GM21825 (cell line): ENCODE measurements at regions not wholly inside any gene's neighbourhood (a gene's known extent, or its start where the extent isn't known, plus 50 kb on each side); places are given as distances from the start of the nearest gene placed in this dataset.
"Not testable (repeated sequence)": the region's sequence is repeated elsewhere in the genome, so short reads cannot be mapped to it uniquely, and the experiment has no call there.

ENCODE experiments used
- ATAC-seq: cut with Tn5 transposase; IDR thresholded peaks from one replicate; pipeline ENCODE4 v1.9.1; 2021; ENCODE audit warnings: mild to moderate bottlenecking, moderate library complexity; ENCODE audit not compliant: unreplicated experiment

DNA sequence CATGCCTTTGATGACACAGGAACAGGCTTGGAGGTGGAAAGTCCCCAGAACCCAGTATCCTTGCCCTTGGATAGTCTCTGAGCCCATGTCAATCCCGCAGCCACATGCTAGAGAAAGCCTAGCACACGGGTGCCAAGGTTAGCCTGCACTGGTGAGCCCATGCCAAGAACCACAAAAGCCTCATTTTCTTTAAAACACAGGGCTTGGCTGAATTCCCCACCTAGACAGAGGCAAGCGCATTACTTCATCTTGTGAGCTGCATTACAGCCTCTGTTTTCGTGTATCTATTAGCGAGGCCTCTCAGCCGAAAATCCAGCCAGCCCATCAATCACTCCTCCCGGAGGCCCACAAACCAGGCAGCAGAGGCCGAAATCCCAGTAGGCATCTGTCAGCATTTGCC lies 314.9 kb upstream of the AUTS2 start:
- ATAC-seq: no peak

DNA sequence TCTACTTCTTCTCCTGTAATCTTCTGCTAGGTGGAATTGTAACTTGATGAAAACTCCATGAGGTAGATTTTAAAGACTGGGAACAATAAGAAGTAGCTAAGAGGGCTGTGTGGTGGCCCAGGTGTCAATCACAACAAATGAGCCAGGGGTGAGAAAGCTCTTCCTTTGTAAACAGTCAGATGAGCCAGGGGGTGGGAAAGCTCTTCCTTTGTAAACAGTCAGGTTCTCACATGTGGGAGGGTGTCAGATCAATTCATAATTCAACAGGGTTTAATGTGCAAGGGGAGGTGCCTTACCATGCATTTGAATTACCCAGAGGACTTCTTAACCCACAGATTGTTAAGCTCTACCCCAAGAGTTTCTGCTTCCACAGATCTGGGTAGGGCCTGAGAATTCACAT lies 312.4 kb upstream of the AUTS2 start:
- no peak for ATAC-seq

DNA sequence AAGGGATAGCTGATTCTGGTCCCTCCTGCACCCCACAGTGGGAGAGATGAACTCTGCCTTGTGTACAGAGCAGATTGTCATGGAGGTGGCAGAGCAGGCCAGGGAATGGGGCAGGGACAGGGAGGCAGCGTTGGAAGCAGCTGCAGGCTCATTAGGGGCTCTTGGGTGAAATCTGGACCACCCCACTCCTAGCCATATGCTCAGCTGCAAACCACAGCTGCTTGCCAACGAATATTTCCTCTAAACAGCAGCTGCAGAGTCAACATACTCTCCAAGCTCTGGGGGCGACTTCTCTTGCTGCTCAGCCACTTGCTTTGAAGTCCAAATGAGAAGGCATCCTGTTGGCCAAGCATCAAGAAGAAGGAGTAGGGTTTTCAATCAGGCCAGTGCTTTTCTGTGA lies 302.3 kb upstream of the AUTS2 start:
- no peak for ATAC-seq

DNA sequence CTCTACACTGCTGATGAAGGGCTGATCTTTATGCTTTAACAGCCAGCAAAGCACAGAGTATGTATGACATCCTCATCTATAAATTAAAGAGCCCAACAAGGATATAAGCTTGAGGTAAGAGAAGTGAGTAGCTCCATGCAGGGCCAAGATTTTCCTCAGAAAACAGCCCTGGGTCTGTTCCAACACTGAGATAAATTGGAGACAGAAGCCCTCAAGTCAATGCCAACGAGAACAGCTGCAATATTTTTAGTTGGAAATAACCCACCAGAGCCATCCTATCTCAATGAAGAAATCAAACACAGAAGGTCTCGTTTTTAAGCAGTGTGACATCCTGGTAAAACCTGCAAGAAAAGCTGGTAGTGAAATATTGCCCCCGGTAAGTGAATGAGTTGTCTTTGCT lies 297.0 kb upstream of the AUTS2 start:
- no peak for ATAC-seq

- ATAC-seq: no peak
Measured at GRCh38 chr7:69309601-69310000, 288.7 kb upstream of the AUTS2 start.

- ATAC-seq: no peak
Measured at GRCh38 chr7:69311489-69311888, 286.8 kb upstream of the AUTS2 start.

GRCh38 chr7:69313852-69314251 lies 284.4 kb upstream of the AUTS2 start:
- ATAC-seq: not testable (repeated sequence)

DNA sequence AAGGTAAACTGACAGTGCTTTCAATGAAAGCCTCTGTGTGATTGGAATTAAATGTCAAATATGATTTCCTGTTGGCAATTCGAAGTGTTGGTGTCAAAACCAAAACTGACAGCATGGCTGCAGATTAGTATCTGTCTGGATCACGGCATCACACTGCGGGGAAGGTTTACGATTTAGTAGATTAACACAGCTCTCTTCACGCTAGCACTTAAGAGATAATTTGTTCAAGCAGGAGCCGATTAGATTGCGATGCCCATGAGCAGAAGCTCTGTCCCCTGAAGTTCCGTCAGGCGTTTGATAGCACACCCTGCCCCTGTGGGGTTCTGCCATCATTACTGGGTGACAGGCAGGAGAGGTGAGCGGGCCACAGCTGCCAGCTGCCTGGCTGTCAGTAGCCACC lies 279.5 kb upstream of the AUTS2 start:
- no peak for ATAC-seq

GRCh38 chr7:69328516-69328915 lies 269.8 kb upstream of the AUTS2 start:
- no peak for ATAC-seq

DNA sequence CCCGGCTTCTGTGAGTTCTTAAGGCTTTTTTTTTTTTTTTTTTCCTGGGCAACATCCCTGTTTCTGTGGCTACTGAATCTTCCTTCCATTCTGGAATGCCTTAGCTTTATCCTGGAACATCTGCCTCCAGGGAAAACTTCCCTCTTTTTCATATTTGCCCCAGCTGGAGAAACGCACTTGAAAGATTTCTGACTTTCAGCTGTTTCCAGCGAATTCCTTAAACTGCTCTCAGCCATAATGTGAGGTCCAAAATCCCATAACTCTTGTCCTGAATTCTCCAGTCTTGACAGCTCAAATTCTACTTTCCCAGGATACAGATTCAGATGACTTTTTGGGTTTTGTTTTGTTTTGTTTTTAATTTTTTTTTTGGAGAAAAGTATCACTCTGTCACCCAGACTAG lies 263.6 kb upstream of the AUTS2 start:
- no peak for ATAC-seq

DNA sequence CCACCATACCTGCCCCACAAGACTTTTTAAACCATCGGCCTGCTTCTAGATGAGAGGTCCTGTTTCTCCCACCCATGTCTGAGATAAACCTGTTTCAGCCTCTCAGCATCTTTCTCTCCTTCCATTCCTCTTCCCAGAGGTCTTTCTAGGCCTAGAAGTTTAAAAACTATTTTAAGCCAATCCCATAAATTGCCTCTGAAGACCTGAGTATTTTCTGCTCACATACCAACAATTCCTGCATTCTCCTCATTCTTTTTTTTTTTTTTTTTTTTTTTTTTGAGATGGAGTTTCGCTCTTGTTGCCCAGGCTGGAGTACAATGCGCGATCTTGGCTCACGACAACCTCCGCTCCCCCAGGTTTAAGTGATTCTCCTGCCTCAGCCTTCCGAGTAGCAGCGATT lies 262.9 kb upstream of the AUTS2 start:
- ATAC-seq: no peak

DNA sequence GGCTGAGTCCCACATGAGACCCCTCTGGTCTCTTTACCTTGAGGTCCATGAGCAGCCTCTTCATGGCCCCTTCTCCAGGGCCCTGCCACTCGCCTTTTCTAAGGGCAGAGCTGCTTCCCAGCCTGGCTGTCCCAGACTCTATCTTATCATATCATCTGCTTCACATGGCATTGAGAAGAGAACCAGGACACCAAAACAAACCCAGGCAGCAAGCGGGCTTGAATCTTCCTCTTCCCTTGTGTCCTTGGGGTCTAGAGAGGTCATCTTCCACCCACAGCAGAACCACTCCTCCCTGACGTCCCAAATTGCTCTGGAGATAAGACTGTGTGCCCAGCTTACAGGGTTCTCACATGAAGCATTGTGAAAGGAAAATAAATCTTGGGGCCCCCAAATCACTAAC lies 261.3 kb upstream of the AUTS2 start:
- no peak for ATAC-seq

GRCh38 chr7:69338144-69338543 lies 260.1 kb upstream of the AUTS2 start:
- ATAC-seq: no peak

DNA sequence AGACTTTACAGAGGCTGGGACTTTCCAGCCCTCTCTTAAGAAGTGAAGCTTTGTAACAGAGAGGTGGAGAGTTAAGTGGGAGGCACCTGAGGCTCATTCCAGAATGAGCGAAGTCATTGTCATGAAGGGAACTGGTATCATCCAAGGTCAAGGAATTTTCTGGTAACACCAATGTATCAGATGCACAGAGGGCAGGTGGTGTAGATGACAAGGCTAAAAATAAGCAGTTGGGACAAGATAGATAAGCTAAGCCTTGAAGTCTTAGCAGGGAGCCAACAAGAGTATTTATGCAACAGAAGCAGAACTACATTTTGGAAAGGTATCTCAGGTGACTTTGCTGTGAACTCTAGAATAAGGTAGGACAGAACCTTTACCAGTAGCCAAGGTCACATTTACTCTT lies 257.0 kb upstream of the AUTS2 start:
- ATAC-seq: no peak

- ATAC-seq: no peak
Measured at GRCh38 chr7:69342154-69342884, 256.0 kb upstream of the AUTS2 start.

DNA sequence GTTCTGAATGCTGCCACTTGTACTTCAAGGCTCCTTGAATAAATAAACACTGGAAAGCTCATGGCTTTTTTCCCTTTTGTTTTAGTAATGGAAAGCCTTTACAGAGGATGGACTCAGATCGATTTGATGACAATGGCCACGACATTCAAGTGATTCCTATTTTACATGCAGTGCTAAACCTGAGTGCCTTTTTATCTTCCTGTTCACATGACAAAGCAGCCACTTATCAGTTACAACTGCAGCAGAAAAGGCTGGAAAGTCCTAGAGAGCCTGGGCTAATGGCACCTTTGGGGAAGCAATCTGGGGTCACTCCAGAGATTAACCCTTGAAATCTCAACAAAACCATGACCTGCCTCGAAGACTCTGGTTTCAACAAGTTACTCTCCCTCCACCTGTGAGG lies 249.0 kb upstream of the AUTS2 start:
- ATAC-seq: no peak

DNA sequence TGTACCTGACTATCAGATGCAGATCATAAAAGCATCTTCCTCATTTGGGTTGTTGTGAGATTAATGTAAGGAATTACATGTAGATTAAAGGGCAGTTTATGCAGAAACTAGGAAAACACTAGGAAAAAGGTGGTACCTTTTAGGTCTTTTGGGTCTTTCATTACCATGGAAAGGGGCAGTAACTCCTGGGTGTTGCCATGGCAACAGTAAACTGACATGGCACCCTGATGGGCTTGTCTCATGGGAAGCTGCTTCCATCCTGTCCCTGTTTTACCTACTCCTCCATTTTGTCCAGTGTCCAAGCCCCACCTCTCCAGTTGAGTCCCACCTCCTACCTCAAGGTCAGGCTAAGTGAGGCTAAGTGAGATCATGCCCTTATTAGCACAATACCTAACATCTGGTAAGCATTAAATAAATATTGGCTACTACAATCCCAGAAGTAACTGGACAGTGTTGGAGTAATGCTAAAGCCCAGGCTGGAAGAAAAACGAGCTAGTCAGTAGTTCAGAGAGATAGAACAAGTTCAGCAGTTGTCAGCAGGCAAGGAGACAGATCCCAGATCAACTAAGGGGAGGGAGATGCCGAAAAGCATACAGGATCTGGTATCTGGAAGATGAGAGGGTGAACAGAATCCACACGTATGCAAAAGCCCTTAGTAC lies 240.0 kb upstream of the AUTS2 start:
- no peak for ATAC-seq

DNA sequence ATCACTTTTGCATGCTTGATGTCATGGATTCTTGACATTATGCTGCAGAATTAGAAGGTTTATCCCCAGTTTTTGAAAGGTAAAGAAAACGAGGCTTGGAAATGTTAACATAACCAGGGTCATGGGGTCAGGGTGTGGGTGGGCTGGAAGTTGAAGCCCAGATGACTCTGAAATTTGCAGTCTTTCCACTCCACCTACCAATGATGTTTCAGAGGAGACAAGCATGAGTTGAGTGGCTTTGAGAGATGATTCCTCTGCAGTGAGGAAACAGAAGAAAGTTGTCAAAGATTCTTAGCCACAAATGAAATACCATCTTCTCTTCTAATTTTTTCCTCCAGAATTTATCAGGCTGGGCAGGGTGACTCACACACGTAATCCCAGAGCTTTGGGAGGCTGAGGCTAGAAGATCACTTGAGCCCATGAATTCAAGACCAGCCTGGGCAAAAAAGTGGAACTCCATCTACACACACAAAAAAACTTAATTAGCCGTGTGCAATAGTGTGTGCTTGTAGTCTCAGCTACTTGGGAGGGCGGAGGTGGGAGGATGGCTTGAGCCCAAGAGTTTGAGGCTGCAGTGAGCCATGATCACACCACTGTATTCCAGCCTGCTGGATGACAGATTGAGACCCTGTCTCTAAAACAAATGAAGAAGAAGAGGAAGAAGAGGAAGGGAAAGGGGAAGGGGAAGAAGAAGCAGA lies 239.1 kb upstream of the AUTS2 start:
- ATAC-seq: no peak

DNA sequence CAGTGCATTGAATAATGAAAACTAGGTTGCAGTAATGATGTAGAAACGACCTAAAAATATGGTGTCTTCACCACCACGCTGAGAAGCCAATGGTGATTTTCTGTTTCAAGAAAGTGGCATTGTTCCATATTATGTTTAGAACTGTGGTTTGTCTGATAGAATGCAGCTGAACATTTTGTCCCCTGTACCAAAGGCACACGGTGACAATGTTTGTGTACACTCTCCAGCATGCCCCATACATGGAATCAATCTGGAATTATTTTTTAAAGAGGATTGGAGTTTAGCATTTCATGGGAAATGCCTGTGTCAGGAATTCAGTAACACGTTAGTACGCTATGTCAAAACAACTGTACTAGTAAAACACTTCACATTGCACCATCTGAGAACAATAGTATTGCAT lies 237.4 kb upstream of the AUTS2 start:
- ATAC-seq: no peak

DNA sequence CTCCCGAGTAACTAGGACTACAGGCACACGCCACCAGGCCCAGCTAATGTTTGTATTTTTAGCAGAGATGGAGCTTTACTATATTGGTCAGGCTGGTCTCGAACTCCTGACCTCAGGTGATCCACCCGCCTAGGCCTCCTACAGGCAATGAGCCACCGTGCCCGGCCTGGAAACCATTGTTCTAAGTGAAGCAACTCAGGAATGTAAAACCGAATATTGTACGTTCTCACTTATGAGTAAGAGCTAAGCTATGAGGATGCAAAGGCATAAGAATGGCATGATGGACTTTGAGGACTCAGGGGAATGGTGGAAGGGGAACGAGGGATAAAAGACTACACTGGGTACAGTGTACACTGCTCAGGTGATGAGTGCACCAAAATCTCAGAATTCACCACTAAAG lies 235.1 kb upstream of the AUTS2 start:
- no peak for ATAC-seq

- ATAC-seq: no peak
Measured at GRCh38 chr7:69364813-69365643, 233.2 kb upstream of the AUTS2 start.
